ENCODE measurements at regions not wholly inside any gene's neighbourhood (a gene's known extent, or its start where the extent isn't known, plus 50 kb on each side); places are given as distances from the start of the nearest gene placed in this dataset.

- FAIRE-seq: no peak
- Histone ChIP-seq H3K36me3 (replicated peaks in 1 of 2; ENCODE audit: control insufficient read depth in 1 of 2, insufficient read depth in 2 of 2, low read length in 2 of 2) (no peaks in the 10 kb centered on the region), H3K27ac (ENCODE audit: extremely low read length, insufficient read depth, low read length) (no peak overlapping the region), H2AFZ (ENCODE audit: low read length) (no peak overlapping the region), H3K4me2 (ENCODE audit: low read depth, low read length) (no peak overlapping the region), H3K9me3 (ENCODE audit: low read length) (no peaks in the 10 kb centered on the region), H3K79me2 (ENCODE audit: insufficient read depth, low read length) (no peaks in the 10 kb centered on the region), H4K20me1 (ENCODE audit: insufficient read depth, low read length) (no peaks in the 10 kb centered on the region), H3K27me3 (ENCODE audit: control insufficient read depth in 1 of 2, insufficient read depth in 2 of 2, low read length in 2 of 2) (no peaks in the 10 kb centered on the region), H3K4me1 (ENCODE audit: insufficient read depth, low read length) (no peaks in the 10 kb centered on the region), H3K9ac (ENCODE audit: insufficient read depth, low read depth, low read length) (no peak overlapping the region), H3K4me3 (replicated peaks in 1 of 3; ENCODE audit: insufficient read depth in 1 of 3, low read depth in 2 of 3, low read length in 3 of 3) (no peak overlapping the region)
- in situ Hi-C loops (cut with HindIII; ENCODE audit: extremely low pct_ligation_motif_present, low pct_unique_long_range_greater_than_20kb): no loop called here
- intact Hi-C loops (cut with micrococcal nuclease; ENCODE audit: unreplicated experiment): loop anchor here (10.0 kb wide), 1 partner anchor 85 kb away; no protein-coding TSS in a partner anchor
- no peak for ATAC-seq
- WGBS (ENCODE audit: low lambda C conversion rate): 0% methylated on average over 1 of the region's 1 CpG
- ChIA-PET CTCF (ENCODE audit: low intra/inter-chr PET ratio, low total read pairs) (no interaction called here), POLR2A (no interaction called here)
- no TSS peak for BruUV-seq (replicated peaks)
- TF ChIP-seq TEAD2 (CRISPR knock-in tag; IDR thresholded peaks at IDR 0.05) (no peak), NFKBIZ (CRISPR knock-in tag; IDR thresholded peaks at IDR 0.05) (no peak), ZSCAN22 (CRISPR knock-in tag; IDR thresholded peaks at IDR 0.05) (no peak)
- DNase-seq (ENCODE audit: low spot score): no peak
Measured at GRCh38 chr7:11319491-11320274, 346.0 kb downstream of the PHF14 start.

All from HepG2 (cell line).